Mesenteric fat pad (tissue), 1 donor: ENCODE measurements at regions not wholly inside any gene's neighbourhood (a gene's known extent, or its start where the extent isn't known, plus 50 kb on each side); places are given as distances from the start of the nearest gene placed in this dataset.
"Not testable (repeated sequence)": the region's sequence is repeated elsewhere in the genome, so short reads cannot be mapped to it uniquely, and the experiment has no call there.

Source experiments
- DNase-seq: peaks from one replicate; pipeline ENCODE4 v3.0.0-alpha.2; 2020; ENCODE audit warnings: low spot score
- donor health status: DM: yes; HTN: yes; CAD: no.

- DNase-seq: no peak
Measured at GRCh38 chr9:22829236-22829635, 382.6 kb downstream of the DMRTA1 start.

- no peak for DNase-seq
Measured at GRCh38 chr9:22838266-22838665, 391.6 kb downstream of the DMRTA1 start.

GRCh38 chr9:22840641-22841040 is 394.0 kb downstream of the DMRTA1 start:
- DNase-seq: no peak

GRCh38 chr9:22845243-22845642 is 398.6 kb downstream of the DMRTA1 start:
- DNase-seq: not testable (repeated sequence)

DNA sequence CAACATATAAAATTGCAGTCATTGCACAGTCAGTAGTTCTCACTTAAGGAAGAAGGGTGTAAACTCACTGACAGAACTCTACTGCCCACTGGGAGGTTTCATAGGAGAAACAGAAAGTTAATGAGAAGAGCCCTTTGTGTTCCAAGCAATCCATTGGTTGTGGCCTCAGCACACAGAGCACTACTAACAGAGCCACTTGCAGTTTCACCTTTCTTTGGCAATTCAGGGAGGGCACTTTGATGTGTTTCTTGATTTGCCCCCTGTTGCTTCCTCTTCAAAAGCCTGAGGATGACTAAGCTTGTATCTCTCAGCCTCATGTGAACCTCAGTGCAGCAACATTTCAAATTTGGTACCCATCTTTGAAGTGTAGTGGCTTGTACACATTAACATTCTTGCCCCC is 409.4 kb downstream of the DMRTA1 start:
- no peak for DNase-seq

GRCh38 chr9:22857316-22857715 is 410.7 kb downstream of the DMRTA1 start:
- no peak for DNase-seq

GRCh38 chr9:22863106-22863505 is 416.5 kb downstream of the DMRTA1 start:
- DNase-seq: no peak

DNA sequence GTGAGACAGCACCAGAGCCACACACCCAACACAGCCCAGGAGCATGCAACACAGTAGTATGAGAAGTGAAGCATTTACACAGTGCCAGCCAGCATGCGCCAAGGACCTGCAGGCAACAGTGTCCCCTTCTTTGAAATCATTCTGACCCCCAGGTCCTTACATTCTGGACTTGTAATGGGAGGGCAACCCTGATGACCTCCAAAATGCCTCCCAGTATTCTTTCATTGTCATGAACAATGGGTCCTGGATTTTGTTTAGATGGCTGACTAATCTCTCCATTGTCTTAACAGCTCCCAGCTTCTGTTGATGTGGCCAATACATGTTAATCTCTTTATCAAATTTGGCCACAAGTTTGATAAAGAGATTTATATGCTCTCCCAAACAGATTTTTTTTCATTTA is 417.1 kb downstream of the DMRTA1 start:
- DNase-seq: no peak

GRCh38 chr9:22893196-22893843 is 446.7 kb downstream of the DMRTA1 start:
- no peak for DNase-seq

DNA sequence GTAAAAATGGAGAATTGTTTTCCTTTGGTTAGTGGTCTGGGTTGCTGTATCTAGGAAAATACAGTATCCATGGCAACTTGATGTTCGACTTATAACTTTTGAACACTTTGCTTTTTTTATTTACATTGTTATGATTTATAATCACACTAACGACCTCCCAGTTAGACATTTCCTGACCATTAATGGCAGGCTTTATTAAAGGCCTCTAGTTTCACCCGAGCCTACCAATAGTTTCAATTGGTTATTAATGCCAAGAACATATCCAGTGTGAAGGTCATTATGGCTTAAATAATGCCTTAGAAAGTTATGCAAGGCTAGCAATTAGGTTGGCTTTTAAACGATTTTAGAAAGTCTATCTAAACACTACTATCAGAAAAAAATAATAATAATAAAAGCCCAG is 452.0 kb downstream of the DMRTA1 start:
- no peak for DNase-seq

- no peak for DNase-seq
Measured at GRCh38 chr9:22911632-22912031, 465.0 kb downstream of the DMRTA1 start.

- no peak for DNase-seq
Measured at GRCh38 chr9:22913026-22913425, 466.4 kb downstream of the DMRTA1 start.

DNA sequence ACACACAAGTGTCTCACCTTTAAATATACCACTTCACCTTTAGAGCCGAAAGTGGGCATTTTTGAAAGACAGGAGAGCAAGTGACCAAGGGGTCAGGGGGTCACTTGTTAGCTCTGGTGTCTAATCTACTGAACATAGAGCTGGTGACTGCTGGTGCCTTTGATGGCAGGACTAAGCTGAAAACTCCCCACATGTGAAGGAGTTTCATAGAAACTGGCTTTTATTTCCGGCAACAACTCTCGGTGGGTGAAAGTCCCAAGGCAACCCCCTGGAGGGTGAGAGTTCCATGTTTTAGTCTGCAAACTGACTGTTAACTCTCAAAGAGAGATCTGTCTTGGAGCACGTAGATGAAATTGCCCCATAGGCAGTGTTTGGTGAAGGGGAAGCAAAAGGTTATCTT is 466.9 kb downstream of the DMRTA1 start:
- DNase-seq: no peak

DNA sequence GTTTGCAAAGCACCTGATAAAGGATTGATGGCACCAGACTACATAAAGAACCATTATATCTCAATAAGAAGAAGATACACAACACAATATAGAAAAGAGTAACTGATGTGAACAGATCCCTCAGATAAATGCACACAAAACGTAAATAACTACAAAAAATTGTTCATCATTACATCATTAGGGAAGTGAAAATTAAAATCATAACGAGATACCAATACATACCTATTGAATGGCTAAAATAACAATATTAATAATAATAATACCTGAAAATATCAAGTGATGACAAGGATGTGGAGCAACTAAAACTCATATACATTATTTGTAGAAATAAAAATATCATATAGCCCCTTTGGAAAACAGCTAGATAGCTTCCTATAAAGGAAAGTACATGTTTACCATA is 469.5 kb downstream of the DMRTA1 start:
- no peak for DNase-seq

DNA sequence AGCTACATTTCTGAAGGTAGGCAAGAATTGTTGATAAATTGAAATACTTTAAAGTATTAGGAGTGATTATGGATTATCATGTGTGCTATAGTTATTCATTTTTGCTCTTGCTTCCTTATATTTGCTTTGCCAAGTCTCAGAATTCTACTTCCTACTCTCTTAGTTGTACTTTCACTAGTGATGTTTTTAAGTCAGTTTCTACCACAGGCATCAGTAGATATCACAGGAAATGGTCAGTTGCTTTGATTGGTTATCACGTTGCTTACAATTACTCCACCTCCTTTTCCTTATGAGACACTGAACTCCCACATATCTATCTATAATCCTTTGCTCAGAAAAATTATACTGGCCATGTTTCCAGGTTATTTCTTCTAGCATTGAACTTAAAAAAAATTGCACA is 472.8 kb downstream of the DMRTA1 start:
- DNase-seq: no peak

DNA sequence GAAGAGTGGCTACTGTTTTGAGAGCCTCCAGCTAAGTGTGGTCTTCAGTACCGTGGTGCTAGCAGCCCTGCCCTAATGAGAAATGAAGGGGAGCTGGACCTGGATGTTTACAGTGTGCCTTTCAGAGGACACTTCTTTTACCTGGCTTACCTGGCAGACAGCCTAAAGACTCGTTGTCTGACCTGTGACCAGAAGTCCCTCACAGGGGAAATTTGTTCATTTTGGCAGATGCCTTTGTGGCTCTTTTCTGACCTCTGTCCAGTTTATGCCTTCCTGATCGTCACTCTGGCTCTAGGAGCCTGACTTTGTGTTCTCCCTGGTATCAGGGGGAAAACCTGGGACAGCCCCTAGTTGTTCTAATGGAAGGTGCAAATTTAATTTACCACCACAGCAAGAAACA is 475.1 kb downstream of the DMRTA1 start:
- no peak for DNase-seq

DNA sequence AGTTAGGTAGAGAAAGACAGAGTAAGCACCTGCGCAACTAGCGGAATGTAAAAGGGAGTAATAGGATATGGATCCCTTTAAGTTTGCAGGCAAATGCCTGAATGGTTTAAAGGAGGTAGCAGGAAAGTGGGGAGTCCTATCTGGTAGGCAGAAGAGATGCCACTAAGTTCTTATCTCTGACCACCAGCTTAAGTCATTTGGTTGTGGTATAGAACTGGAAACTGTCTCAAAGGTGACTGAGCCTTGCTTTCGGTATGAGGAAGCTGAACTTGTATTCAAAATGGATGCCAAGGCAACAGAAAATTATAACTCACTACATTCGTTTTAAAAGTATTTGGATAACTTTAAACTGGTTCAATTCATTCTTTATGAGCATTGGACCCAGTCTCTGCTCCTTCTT is 475.6 kb downstream of the DMRTA1 start:
- no peak for DNase-seq

- no peak for DNase-seq
Measured at GRCh38 chr9:22954550-22954949, 507.9 kb downstream of the DMRTA1 start.

- DNase-seq: no peak
Measured at GRCh38 chr9:22954964-22955363, 508.3 kb downstream of the DMRTA1 start.

GRCh38 chr9:22969350-22969979 is 522.8 kb downstream of the DMRTA1 start:
- no peak for DNase-seq

DNA sequence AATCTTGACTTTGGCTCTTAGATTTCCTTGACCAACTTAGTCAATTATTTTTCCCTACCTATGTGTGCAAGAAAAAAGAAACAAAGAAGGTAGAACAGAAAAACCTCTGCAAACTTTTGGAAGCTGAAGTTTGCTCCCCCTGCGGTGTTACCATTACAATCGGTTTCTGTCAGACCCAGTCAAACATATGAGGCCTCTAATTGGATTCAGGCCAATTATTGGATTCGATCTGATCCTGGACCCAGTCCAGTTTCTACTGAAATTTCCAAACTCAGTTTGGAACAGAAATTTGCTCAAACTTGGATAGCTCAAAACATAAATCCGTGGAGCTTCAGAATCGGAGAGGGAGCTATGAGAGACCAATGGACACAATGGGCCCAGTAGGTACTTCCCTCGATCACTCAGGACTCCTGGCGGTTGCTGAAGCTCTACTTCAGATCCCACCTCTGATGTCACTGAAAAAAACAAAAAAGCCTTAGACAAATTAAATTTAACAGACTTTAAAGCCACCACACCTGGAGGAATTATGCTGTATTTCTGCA is 523.9 kb downstream of the DMRTA1 start:
- DNase-seq: no peak

- DNase-seq: no peak
Measured at GRCh38 chr9:22975951-22976350, 529.3 kb downstream of the DMRTA1 start.

DNA sequence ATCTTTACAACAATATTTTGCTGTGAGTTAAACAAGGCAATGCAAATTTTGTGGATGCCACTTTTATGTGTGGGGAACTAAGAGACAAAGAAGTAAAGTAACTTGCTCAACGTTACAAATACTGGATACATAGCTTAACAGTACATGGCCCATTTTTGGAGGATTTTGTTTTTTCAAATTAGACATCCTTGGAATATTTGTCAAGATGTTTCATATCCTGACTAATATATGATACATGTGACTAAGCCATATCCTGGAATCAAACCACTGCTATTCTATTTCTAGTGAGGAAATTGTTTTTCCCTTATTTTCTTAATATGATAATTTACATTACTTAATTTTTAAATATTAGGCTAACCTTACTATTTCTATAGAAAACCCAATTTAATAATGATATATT is 529.8 kb downstream of the DMRTA1 start:
- DNase-seq: no peak
